ENCODE measurements at regions not wholly inside any gene's neighbourhood (a gene's known extent, or its start where the extent isn't known, plus 50 kb on each side); places are given as distances from the start of the nearest gene placed in this dataset.

- no peak for ATAC-seq
- TF ChIP-seq, protein P1, sequence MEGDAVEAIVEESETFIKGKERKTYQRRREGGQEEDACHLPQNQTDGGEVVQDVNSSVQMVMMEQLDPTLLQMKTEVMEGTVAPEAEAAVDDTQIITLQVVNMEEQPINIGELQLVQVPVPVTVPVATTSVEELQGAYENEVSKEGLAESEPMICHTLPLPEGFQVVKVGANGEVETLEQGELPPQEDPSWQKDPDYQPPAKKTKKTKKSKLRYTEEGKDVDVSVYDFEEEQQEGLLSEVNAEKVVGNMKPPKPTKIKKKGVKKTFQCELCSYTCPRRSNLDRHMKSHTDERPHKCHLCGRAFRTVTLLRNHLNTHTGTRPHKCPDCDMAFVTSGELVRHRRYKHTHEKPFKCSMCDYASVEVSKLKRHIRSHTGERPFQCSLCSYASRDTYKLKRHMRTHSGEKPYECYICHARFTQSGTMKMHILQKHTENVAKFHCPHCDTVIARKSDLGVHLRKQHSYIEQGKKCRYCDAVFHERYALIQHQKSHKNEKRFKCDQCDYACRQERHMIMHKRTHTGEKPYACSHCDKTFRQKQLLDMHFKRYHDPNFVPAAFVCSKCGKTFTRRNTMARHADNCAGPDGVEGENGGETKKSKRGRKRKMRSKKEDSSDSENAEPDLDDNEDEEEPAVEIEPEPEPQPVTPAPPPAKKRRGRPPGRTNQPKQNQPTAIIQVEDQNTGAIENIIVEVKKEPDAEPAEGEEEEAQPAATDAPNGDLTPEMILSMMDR (IDR thresholded peaks at IDR 0.05): no peak
- H3K4me3 ChIP-seq: no peak overlapping the region
- no peaks in the 10 kb centered on the region for H3K9me3 ChIP-seq
- H3K4me1 ChIP-seq (ENCODE audit: low read depth): no peaks in the 10 kb centered on the region
- no peaks in the 10 kb centered on the region for H3K36me3 ChIP-seq (ENCODE audit: low read depth)
- intact Hi-C loops (cut with DNase I, micrococcal nuclease): no loop called here
- DNase-seq: no peak
These were observed 502.9 kb downstream of the HAO1 start for GRCh38 chr20:7437311-7437710.

DNA sequence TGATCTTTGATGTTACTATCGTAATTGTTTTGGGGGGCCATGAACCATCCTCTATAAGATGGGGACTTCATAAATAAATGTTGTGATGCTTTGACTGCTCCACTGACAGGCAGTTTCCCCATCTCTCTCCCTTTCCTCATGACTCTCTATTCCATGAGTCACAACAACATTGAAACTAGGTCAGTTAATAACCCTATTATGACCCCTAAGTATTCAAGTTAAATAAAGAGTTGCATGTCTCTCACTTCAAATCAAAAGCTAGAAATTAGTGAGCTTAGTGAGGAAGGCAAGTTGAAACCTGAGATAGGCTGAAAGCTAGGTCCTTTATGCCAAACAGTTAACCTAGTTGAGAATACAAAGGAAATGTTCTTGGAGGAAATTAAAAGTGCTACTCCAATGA, 491.0 kb downstream of the HAO1 start:
- ATAC-seq: no peak
- no peaks in the 10 kb centered on the region for H3K36me3 ChIP-seq (ENCODE audit: low read depth)
- no peak for DNase-seq
- no peak overlapping the region for H3K4me3 ChIP-seq
- TF ChIP-seq, protein P1 (IDR thresholded peaks at IDR 0.05): no peak
- H3K4me1 ChIP-seq (ENCODE audit: low read depth): no peaks in the 10 kb centered on the region
- H3K9me3 ChIP-seq: no peaks in the 10 kb centered on the region
- intact Hi-C loops (cut with DNase I, micrococcal nuclease): no loop called here

DNA sequence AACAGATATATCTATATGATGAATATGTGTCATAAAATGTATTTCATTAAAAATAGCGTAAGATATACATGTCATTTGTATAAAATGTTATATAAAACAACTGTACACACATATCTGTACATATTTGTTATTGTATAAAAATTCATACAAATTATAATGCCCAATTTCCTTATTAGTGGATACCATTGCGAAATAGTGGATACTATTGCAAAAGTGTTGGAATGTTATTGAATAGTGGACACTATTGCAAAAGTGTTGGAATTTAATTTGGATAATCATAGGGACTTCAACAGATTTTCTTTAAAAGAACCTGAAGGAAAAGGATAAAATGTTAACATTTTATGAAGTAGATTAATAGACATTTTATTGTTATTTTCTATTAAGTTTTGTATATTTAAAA, 487.4 kb downstream of the HAO1 start:
- Histone ChIP-seq H3K36me3 (ENCODE audit: low read depth) (no peaks in the 10 kb centered on the region), H3K4me1 (ENCODE audit: low read depth) (no peaks in the 10 kb centered on the region), H3K4me3 (no peak overlapping the region), H3K9me3 (no peaks in the 10 kb centered on the region)
- TF ChIP-seq, protein P1 (IDR thresholded peaks at IDR 0.05): no peak
- ATAC-seq (no peak), DNase-seq (no peak)
- intact Hi-C loops (cut with DNase I, micrococcal nuclease): no loop called here

GRCh38 chr20:7454047-7454446, 486.2 kb downstream of the HAO1 start:
- DNase-seq (no peak), ATAC-seq (no peak)
- intact Hi-C loops (cut with DNase I, micrococcal nuclease): no loop called here

GRCh38 chr20:7458459-7458858, 481.8 kb downstream of the HAO1 start:
- TF ChIP-seq, protein P1 (IDR thresholded peaks at IDR 0.05): no peak
- Histone ChIP-seq H3K4me1 (ENCODE audit: low read depth) (no peaks in the 10 kb centered on the region), H3K4me3 (no peak overlapping the region), H3K9me3 (no peaks in the 10 kb centered on the region), H3K36me3 (ENCODE audit: low read depth) (no peaks in the 10 kb centered on the region)
- ATAC-seq (no peak), DNase-seq (no peak)
- intact Hi-C loops (cut with DNase I, micrococcal nuclease): no loop called here

More at GRCh38 chr20:7454047-7454446, 486.2 kb downstream of the HAO1 start:
- H3K9me3 ChIP-seq: no peaks in the 10 kb centered on the region
- TF ChIP-seq, protein P1 (IDR thresholded peaks at IDR 0.05): no peak
- H3K36me3 ChIP-seq (ENCODE audit: low read depth): no peaks in the 10 kb centered on the region
- H3K4me3 ChIP-seq: no peak overlapping the region
- H3K4me1 ChIP-seq (ENCODE audit: low read depth): no peaks in the 10 kb centered on the region

GRCh38 chr20:7459083-7459482, 481.2 kb downstream of the HAO1 start:
- DNase-seq: no peak
- no peak for ATAC-seq
- TF ChIP-seq, protein P1 (IDR thresholded peaks at IDR 0.05): no peak
- no peaks in the 10 kb centered on the region for H3K4me1 ChIP-seq (ENCODE audit: low read depth)
- H3K4me3 ChIP-seq: no peak overlapping the region
- intact Hi-C loops (cut with DNase I, micrococcal nuclease): no loop called here
- no peaks in the 10 kb centered on the region for H3K36me3 ChIP-seq (ENCODE audit: low read depth)
- H3K9me3 ChIP-seq: no peaks in the 10 kb centered on the region
